Tibial artery (tissue), 4 donors: ENCODE measurements at regions not wholly inside any gene's neighbourhood (a gene's known extent, or its start where the extent isn't known, plus 50 kb on each side); places are given as distances from the start of the nearest gene placed in this dataset.
"Not testable (repeated sequence)": the region's sequence is repeated elsewhere in the genome, so short reads cannot be mapped to it uniquely, and the experiment has no call there.

Source experiments
- DNase-seq, 2 donors: peaks; one replicate each; pipeline ENCODE4 v3.0.0-alpha.2; 2019
- H3K27ac ChIP-seq, 2 donors: fragments of 200-600 bp; sonication (generic) in 1 of 2; 1 replicate in 1 of 2; 2 replicates in 1 of 2; pipeline ENCODE4 v1.5.1; 2018 to 2019; ENCODE audit warnings: mild to moderate bottlenecking in 1 of 2
- H3K27me3 ChIP-seq, 2 donors: fragments of 200-600 bp; sonication (generic) in 1 of 2; one replicate each; pipeline versions ENCODE4 v1.5.1 to v1.6.0; 2016 to 2019
- H3K36me3 ChIP-seq, 3 donors: fragments of 200-600 bp; sonication (generic) in 2 of 3; one replicate each; pipeline ENCODE4 v1.5.1; 2016 to 2019; ENCODE audit warnings: mild to moderate bottlenecking in 2 of 3
- H3K4me1 ChIP-seq, 4 donors: fragments of 200-600 bp; sonication (generic) in 2 of 4; 1 replicate in 3 of 4; 2 replicates in 1 of 4; pipeline ENCODE4 v1.5.1; 2016 to 2019
- H3K4me3 ChIP-seq, 2 donors: fragments of 200-600 bp; sonication (generic) in 1 of 2; 1 replicate in 1 of 2; 2 replicates in 1 of 2; pipeline ENCODE4 v1.5.1; 2018 to 2019; ENCODE audit warnings: mild to moderate bottlenecking in 2 of 2
- H3K9me3 ChIP-seq, 3 donors: fragments of 200-600 bp; sonication (generic) in 1 of 3; one replicate each; pipeline ENCODE4 v1.5.1; 2016 to 2019
- CTCF ChIP-seq, 2 experiments: fragments of 200-600 bp in 1 of 2; fragments of 450-650 bp in 1 of 2; IDR thresholded peaks; one replicate each; pipeline ENCODE4 v1.5.1; 2017 to 2019; ENCODE audit warnings: antibody characterized with exemption in 2 of 2, mild to moderate bottlenecking in 1 of 2, moderate library complexity in 1 of 2
- intact Hi-C: fragments of 100-400 bp; cut with DNase I; formaldehyde crosslinking; loops from one replicate; pipeline ENCODE4 v1.15.0; 2023; ENCODE audit warnings: low total_unique reads

GRCh38 chr6:56720882-56721281 is 78.2 kb upstream of the DST start:
- TF ChIP-seq CTCF (IDR thresholded peaks at IDR 0.05): no peak
- intact Hi-C loops: no loop called here
- no peak overlapping the region for H3K4me3 ChIP-seq

GRCh38 chr6:56720202-56720601 is 77.5 kb upstream of the DST start:
- intact Hi-C loops, H3K27me3 ChIP-seq, H3K36me3 ChIP-seq, DNase-seq, H3K27ac ChIP-seq, H3K9me3 ChIP-seq, H3K4me3 ChIP-seq: not testable (repeated sequence)
- peaks cover 0 to 27% (median 15%) of the 10 kb centered on the region in 4 donors for H3K4me1 ChIP-seq

More at GRCh38 chr6:56720882-56721281, 78.2 kb upstream of the DST start:
- no peaks in the 10 kb centered on the region for H3K9me3 ChIP-seq
- DNase-seq: no peak
- no peaks in the 10 kb centered on the region for H3K36me3 ChIP-seq
- H3K4me1 ChIP-seq: peaks cover 0 to 24% (median 12%) of the 10 kb centered on the region in 4 donors
- no peaks in the 10 kb centered on the region for H3K27me3 ChIP-seq
- no peak overlapping the region for H3K27ac ChIP-seq

- peaks cover 0 to 27% (median 19%) of the 10 kb centered on the region in 4 donors for H3K4me1 ChIP-seq
- H3K4me3 ChIP-seq, H3K27me3 ChIP-seq, DNase-seq, intact Hi-C loops, H3K27ac ChIP-seq, H3K36me3 ChIP-seq, H3K9me3 ChIP-seq: not testable (repeated sequence)
These were observed 76.8 kb upstream of the DST start for GRCh38 chr6:56719315-56720058.

GRCh38 chr6:56718236-56718635 is 75.5 kb upstream of the DST start:
- Histone ChIP-seq H3K27me3 (no peaks in the 10 kb centered on the region), H3K4me1 (peaks cover 0 to 30% (median 19%) of the 10 kb centered on the region in 4 donors), H3K27ac (no peak overlapping the region), H3K4me3 (no peak overlapping the region), H3K36me3 (no peaks in the 10 kb centered on the region), H3K9me3 (no peaks in the 10 kb centered on the region)
- DNase-seq: no peak
- no peak for TF ChIP-seq CTCF (IDR thresholded peaks at IDR 0.05)
- intact Hi-C loops: no loop called here

GRCh38 chr6:56716229-56716628 is 73.5 kb upstream of the DST start:
- Histone ChIP-seq H3K9me3 (no peaks in the 10 kb centered on the region), H3K4me1 (peaks cover 0 to 38% (median 23%) of the 10 kb centered on the region in 4 donors), H3K27me3 (no peaks in the 10 kb centered on the region), H3K27ac (no peak overlapping the region), H3K36me3 (no peaks in the 10 kb centered on the region), H3K4me3 (no peak overlapping the region)
- intact Hi-C loops: no loop called here
- DNase-seq: no peak
- no peak for TF ChIP-seq CTCF (IDR thresholded peaks at IDR 0.05)

GRCh38 chr6:56715741-56716140 is 73.1 kb upstream of the DST start:
- Histone ChIP-seq H3K4me3 (no peak overlapping the region), H3K27ac (peak overlapping the region in 1 of 2 donors; percentile 47), H3K36me3 (no peaks in the 10 kb centered on the region), H3K4me1 (peaks cover 0 to 38% (median 23%) of the 10 kb centered on the region in 4 donors), H3K9me3 (no peaks in the 10 kb centered on the region), H3K27me3 (no peaks in the 10 kb centered on the region)
- no peak for DNase-seq
- TF ChIP-seq CTCF (IDR thresholded peaks at IDR 0.05): no peak
- intact Hi-C loops: no loop called here
